ENCODE measurements at regions not wholly inside any gene's neighbourhood (a gene's known extent, or its start where the extent isn't known, plus 50 kb on each side); places are given as distances from the start of the nearest gene placed in this dataset.
A peak's percentile ranks its signal among the peaks of the same experiment; 100 is the strongest.

- Mint-ChIP-seq H3K27ac (no peak overlapping the region), H3K9me3 (no peaks in the 10 kb centered on the region), H3K4me3 (no peak overlapping the region), H3K36me3 (no peaks in the 10 kb centered on the region), H3K4me1 (no peaks in the 10 kb centered on the region)
- DNase-seq (ENCODE audit: low spot score in 2 of 2), result no peak
- ATAC-seq, result no peak
Measured at GRCh38 chr5:141765896-141766551, 84.0 kb upstream of the ARAP3 start.

- DNase-seq (ENCODE audit: low spot score in 2 of 2) (no peak), ATAC-seq (no peak)
Measured at GRCh38 chr5:141763541-141763940, 81.5 kb upstream of the ARAP3 start.

DNA sequence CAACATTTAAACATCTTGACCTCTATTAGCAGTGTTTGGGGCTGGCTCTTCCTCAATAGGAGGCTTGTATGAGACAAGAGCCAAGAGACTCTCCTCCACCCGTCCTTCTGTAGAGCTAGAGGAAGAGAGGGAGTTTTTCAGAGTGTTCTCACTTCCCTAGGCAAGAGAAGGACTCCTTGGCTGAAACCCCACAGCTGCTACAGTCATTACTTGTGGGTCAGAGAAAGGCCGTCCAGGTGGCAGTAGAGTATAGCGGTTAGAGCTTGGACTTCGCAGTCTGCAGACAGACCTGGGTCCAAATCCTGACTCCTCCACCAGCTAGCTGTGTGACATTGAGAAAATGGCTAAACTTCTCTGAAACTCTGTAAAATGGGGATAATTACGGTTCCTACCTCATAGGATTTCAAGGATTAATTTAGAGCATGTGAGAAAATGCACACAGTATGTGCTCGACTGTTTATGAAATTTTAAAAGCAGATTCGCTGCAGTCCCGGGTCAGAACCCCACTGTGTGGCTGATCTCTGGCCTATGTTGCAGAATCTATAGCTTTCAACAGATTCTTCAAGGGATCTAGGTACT is 80.8 kb upstream of the ARAP3 start:
- Mint-ChIP-seq H3K9me3 (no peaks in the 10 kb centered on the region), H3K4me1 (peaks cover 8% of the 10 kb centered on the region), H3K4me3 (no peak overlapping the region), H3K36me3 (no peaks in the 10 kb centered on the region), H3K27ac (no peak overlapping the region)
- ATAC-seq (no peak), DNase-seq (ENCODE audit: low spot score in 2 of 2) (no peak)

More at GRCh38 chr5:141763541-141763940, 81.5 kb upstream of the ARAP3 start:
- Mint-ChIP-seq H3K4me3 (no peak overlapping the region), H3K4me1 (peaks cover 2% of the 10 kb centered on the region), H3K9me3 (no peaks in the 10 kb centered on the region), H3K36me3 (no peaks in the 10 kb centered on the region), H3K27ac (no peak overlapping the region)

DNA sequence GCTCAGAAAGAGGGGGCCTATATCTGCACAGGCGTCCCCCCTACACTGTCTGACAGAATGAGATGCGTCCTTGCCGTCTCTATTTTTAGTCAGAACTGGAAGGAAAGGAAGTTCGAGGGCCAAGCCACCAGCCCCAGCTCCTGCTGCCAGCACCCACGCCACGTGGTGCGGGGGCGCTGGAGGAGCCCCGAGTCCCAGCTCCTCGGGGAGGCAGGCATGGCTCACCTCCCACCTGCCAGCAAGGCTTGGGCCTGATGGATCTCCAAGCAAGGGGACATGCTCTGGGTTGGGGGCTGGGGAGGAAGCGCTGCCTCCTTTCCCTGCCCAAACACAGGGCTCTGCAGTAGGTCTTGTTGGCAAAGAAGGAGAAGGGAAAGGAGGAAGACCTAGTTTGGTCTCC is 80.3 kb upstream of the ARAP3 start:
- DNase-seq (ENCODE audit: low spot score in 2 of 2), result no peak
- Mint-ChIP-seq H3K36me3 (no peaks in the 10 kb centered on the region), H3K9me3 (no peaks in the 10 kb centered on the region), H3K27ac (no peak overlapping the region), H3K4me1 (peaks cover 13% of the 10 kb centered on the region), H3K4me3 (no peak overlapping the region)
- ATAC-seq, result no peak

DNA sequence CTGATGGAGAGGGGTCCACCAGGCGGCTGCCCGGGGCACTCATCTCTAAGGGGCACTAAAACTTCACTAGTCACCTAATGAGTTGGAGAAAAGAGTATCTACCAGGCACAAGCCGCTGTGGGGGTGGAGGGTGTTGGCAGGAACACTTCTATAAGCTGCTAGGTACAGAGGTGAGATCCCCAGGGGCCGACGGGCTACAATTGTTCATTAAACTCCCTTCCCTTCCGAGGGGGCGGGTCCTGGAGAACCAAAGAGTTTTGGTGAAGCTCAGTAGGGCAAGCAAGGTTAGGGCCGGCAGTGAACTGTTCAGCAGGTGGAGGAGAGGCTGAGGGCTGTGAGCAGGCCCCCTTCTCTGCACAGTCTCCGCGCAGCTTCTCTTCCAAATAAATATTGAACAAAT is 78.7 kb upstream of the ARAP3 start:
- H3K4me1 Mint-ChIP-seq, result peaks cover 15% of the 10 kb centered on the region
- no peak for DNase-seq (ENCODE audit: low spot score in 2 of 2)
- H3K27ac Mint-ChIP-seq, result no peak overlapping the region
- no peak for ATAC-seq
- no peak overlapping the region for H3K4me3 Mint-ChIP-seq
- no peaks in the 10 kb centered on the region for H3K36me3 Mint-ChIP-seq
- H3K9me3 Mint-ChIP-seq, result no peaks in the 10 kb centered on the region

- Mint-ChIP-seq H3K4me3 (no peak overlapping the region), H3K4me1 (peaks cover 15% of the 10 kb centered on the region), H3K36me3 (no peaks in the 10 kb centered on the region), H3K9me3 (no peaks in the 10 kb centered on the region), H3K27ac (no peak overlapping the region)
- no peak for ATAC-seq
- no peak for DNase-seq (ENCODE audit: low spot score in 2 of 2)
Measured at GRCh38 chr5:141760193-141760592, 78.2 kb upstream of the ARAP3 start.

GRCh38 chr5:141758310-141758998 is 76.4 kb upstream of the ARAP3 start:
- no peak for ATAC-seq
- no peak overlapping the region for H3K4me3 Mint-ChIP-seq

DNA sequence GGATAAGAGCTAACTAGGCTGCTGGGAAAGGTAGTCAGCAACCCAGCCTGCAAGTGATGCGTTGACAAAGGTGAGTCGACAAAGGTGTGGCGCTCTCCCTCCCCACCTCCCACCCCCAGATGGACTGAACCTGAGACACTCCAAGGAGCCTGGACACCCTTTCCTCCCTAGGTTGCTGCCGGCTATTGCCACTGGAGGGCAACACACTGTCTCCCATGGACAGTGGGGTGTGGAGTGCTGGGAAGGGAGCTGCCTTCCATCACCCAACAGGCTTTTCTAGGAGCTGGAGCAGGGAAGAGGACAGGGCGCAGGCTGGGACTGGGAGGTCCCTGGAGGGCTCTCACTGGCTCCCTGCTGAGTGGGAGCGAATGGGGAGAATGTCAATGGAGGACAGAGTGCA is 75.4 kb upstream of the ARAP3 start:
- Mint-ChIP-seq H3K27ac (no peak overlapping the region), H3K36me3 (no peaks in the 10 kb centered on the region), H3K4me1 (peaks cover 23% of the 10 kb centered on the region), H3K9me3 (no peaks in the 10 kb centered on the region), H3K4me3 (no peak overlapping the region)
- no peak for DNase-seq (ENCODE audit: low spot score in 2 of 2)
- ATAC-seq, result no peak

More at GRCh38 chr5:141758310-141758998, 76.4 kb upstream of the ARAP3 start:
- Mint-ChIP-seq H3K4me1 (peaks cover 23% of the 10 kb centered on the region), H3K9me3 (no peaks in the 10 kb centered on the region), H3K36me3 (no peaks in the 10 kb centered on the region), H3K27ac (no peak overlapping the region)
- no peak for DNase-seq (ENCODE audit: low spot score in 2 of 2)

DNA sequence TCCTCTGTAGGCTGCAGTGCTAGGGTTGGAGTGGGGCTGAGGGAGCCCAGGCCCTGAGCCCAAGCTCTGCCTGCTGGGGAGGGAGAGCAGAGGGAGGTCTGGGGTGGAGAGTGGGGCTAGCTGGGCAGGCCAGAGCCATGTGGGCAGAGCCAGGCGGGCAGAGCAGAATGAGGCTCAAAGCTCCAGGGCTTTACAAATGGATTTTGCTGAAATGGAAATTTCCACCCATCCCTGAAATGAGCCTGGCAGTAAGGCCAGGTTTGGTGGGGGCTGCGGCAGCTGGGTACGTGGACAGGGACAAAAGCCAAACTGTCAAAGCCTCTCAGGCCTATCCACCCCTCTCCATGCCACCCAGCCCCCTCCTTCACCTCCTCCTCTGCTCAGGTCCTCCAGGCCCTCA is 74.2 kb upstream of the ARAP3 start:
- Mint-ChIP-seq H3K36me3 (no peaks in the 10 kb centered on the region), H3K27ac (no peak overlapping the region), H3K9me3 (no peaks in the 10 kb centered on the region), H3K4me1 (peaks cover 23% of the 10 kb centered on the region), H3K4me3 (no peak overlapping the region)
- DNase-seq (ENCODE audit: low spot score in 2 of 2) (no peak), ATAC-seq (no peak)

DNA sequence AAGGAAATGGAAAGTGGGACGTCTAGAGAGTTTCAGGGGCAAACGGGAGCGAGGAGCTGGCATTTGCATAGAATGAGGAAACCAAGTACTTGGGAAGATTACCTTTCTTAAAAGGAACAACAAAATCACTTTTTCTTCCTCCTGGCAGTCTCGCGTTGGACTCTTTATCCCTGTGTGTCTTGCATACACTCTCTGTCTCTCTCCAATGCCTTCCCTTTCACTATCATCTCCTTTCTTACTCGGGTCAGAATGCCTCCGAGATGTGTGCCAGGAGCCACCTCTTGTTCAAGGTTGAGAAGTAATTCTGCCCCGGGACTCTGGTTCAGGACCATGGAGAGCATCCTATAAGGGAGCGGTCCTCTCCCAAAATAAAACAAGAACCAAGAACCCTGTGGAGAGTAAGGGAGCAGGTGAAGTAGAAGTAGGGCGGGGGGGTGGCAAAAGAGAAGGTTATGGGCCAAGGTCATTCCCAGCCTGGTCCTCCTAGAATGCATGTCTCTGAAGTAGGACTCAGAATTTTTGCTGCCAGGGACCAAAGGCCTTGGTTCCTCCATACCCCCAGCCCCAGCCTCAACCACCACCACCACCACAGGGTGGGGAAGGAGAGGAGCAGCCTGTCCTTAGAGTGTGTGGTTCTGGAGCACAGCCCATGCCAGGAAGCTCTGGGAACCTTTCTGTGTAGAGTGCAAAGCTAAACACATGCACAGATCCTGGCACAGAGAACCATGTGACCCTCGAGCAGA is 72.1 kb upstream of the ARAP3 start:
- ATAC-seq (no peak), DNase-seq (ENCODE audit: low spot score in 2 of 2) (peak in 1 of 2 donors; percentile 55)
- Mint-ChIP-seq H3K4me3 (no peak overlapping the region), H3K4me1 (peaks cover 23% of the 10 kb centered on the region), H3K36me3 (no peaks in the 10 kb centered on the region), H3K27ac (no peak overlapping the region), H3K9me3 (no peaks in the 10 kb centered on the region)

DNA sequence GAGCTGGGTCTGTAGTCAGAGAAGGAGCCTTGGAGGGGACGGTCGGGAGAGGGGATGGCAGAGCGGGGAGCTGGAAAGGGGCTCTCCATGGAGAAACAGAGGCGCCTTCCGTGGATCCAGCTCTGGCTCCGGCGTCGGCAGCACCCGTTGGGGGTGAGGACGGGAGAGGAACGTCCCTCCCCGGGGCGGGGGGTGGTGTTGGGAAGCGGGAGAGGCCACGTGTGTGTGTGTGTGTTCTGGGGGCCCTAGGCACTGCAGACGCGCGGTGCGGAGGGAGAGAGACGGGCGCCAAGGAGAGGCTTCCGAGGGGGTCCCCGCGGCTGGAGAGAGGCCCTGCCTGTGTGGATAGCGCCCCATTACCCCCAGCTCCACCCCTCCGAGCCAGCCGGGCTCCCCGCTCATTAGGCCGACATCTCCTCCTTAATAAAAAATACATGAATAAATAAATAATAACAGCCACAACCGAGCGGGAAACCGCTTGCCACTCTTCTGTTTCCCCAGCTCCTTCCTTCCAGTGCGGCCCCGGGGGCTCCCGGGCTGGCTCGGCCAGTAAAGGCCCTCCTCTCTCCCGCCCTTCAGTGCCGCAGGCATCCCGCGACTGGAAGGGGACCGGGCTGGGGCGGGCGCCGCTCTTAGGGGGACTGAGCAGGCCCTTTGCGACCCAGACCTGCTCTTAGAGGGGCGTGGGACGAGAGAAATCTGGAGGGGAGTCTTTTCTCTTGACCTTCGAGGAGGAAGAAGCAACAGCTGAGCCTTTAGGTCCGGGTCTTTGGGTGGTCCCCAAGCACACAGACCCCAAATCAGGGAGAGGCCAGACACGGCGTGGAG is 71.3 kb upstream of the ARAP3 start:
- Mint-ChIP-seq H3K9me3 (no peaks in the 10 kb centered on the region), H3K36me3 (no peaks in the 10 kb centered on the region), H3K4me1 (peaks cover 19% of the 10 kb centered on the region), H3K4me3 (no peak overlapping the region), H3K27ac (no peak overlapping the region)
- DNase-seq (ENCODE audit: low spot score in 2 of 2), result no peak
- ATAC-seq, result no peak

DNA sequence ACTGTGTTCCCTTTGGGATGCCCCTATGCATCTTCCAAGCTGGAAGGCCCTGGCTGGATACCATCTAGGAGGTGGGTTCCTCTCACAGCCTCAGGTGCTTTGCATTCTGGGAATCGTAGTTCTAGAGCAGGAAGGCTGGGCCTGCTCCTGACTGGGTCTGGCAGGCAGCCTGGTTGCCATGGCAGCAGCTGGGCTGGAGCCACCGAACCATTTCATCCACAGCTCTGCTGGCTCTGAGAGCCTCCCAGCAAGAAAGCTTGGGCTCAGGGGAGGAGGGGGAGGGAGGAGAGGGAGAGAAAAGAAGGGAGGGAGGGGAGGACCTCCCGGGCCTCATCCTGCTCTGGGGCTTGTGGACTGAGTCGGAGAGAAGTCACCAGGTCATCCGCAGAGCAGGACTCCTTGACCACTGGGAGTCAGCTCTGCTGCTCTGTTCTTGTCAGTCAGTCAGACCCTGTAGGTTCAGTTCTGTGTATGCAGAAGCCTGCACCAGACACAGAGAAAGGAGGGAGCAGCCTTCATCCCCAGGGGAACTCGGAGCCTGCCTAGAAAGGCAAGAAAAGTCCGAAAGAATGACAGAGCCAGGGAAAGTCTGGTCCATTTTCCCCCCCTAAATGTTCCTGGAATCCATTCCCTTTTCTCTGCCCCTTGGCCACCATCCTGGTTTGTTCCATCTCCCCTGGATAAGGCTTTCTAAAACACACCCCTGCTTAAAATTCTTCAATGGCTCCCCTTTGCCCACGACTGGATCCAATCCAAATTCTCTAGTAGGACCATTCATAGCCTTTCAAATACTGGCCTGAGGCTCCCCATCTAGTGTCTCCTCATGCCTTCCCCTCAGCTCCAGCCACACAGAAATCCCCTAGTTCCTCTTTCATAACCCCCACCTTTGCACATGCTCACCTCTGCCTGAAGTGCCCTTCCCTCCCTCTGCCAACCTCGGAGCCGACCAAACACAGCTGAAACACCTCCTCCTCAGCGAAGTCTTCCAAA is 65.4 kb upstream of the ARAP3 start:
- Mint-ChIP-seq H3K27ac (no peak overlapping the region), H3K9me3 (no peaks in the 10 kb centered on the region), H3K4me3 (no peak overlapping the region), H3K36me3 (no peaks in the 10 kb centered on the region), H3K4me1 (no peaks in the 10 kb centered on the region)
- DNase-seq (ENCODE audit: low spot score in 2 of 2), result no peak
- ATAC-seq, result no peak

- ATAC-seq (no peak), DNase-seq (ENCODE audit: low spot score in 2 of 2) (no peak)
- H3K4me3 Mint-ChIP-seq, result no peak overlapping the region
- no peak overlapping the region for H3K27ac Mint-ChIP-seq
- H3K4me1 Mint-ChIP-seq, result no peaks in the 10 kb centered on the region
- H3K36me3 Mint-ChIP-seq, result no peaks in the 10 kb centered on the region
- H3K9me3 Mint-ChIP-seq, result no peaks in the 10 kb centered on the region
Measured at GRCh38 chr5:141746395-141746794, 64.4 kb upstream of the ARAP3 start.

- Mint-ChIP-seq H3K4me1 (no peaks in the 10 kb centered on the region), H3K27ac (no peak overlapping the region), H3K9me3 (no peaks in the 10 kb centered on the region), H3K4me3 (no peak overlapping the region), H3K36me3 (no peaks in the 10 kb centered on the region)
- ATAC-seq (no peak), DNase-seq (ENCODE audit: low spot score in 2 of 2) (no peak)
Measured at GRCh38 chr5:141745390-141745789, 63.4 kb upstream of the ARAP3 start.
